Ascending aorta (tissue), 2 donors: ENCODE measurements at regions not wholly inside any gene's neighbourhood (a gene's known extent, or its start where the extent isn't known, plus 50 kb on each side); places are given as distances from the start of the nearest gene placed in this dataset.

Experiments
- DNase-seq, 2 donors: peaks; one replicate each; pipeline ENCODE4 v3.0.0-alpha.2; 2019; ENCODE audit warnings: low spot score in 2 of 2
- H3K27ac ChIP-seq, 2 donors: fragments of 200-600 bp; sonication (generic); one replicate each; pipeline ENCODE4 v1.5.1; 2016 to 2017; ENCODE audit warnings: mild to moderate bottlenecking in 1 of 2
- H3K27me3 ChIP-seq: fragments of 200-600 bp; sonication (generic); one replicate; pipeline ENCODE4 v1.5.1; 2017
- H3K36me3 ChIP-seq, 2 donors: fragments of 200-600 bp; sonication (generic); one replicate each; pipeline ENCODE4 v1.5.1; 2016
- H3K4me1 ChIP-seq, 2 donors: fragments of 200-600 bp; sonication (generic); one replicate each; pipeline ENCODE4 v1.5.1; 2016 to 2017; ENCODE audit warnings: mild to moderate bottlenecking in 1 of 2
- H3K4me3 ChIP-seq, 2 donors: fragments of 200-600 bp; sonication (generic); one replicate each; pipeline ENCODE4 v1.5.1; 2016 to 2017; ENCODE audit warnings: mild to moderate bottlenecking in 1 of 2
- H3K9me3 ChIP-seq, 2 donors: fragments of 200-600 bp; sonication (generic); one replicate each; pipeline ENCODE4 v1.5.1; 2016
- intact Hi-C: fragments of 100-400 bp; cut with DNase I; formaldehyde crosslinking; loops from one replicate; pipeline ENCODE4 v1.15.1; 2023
- TF ChIP-seq, protein P1 (sequence below), 3 experiments: fragments of 200-600 bp in 2 of 3; fragments of 450-650 bp in 1 of 3; sonication (generic) in 2 of 3; IDR thresholded peaks; one replicate each; pipeline ENCODE4 v1.5.1; 2016 to 2019; ENCODE audit warnings: antibody characterized with exemption in 3 of 3, mild to moderate bottlenecking in 1 of 3, moderate library complexity in 1 of 3

DNA sequence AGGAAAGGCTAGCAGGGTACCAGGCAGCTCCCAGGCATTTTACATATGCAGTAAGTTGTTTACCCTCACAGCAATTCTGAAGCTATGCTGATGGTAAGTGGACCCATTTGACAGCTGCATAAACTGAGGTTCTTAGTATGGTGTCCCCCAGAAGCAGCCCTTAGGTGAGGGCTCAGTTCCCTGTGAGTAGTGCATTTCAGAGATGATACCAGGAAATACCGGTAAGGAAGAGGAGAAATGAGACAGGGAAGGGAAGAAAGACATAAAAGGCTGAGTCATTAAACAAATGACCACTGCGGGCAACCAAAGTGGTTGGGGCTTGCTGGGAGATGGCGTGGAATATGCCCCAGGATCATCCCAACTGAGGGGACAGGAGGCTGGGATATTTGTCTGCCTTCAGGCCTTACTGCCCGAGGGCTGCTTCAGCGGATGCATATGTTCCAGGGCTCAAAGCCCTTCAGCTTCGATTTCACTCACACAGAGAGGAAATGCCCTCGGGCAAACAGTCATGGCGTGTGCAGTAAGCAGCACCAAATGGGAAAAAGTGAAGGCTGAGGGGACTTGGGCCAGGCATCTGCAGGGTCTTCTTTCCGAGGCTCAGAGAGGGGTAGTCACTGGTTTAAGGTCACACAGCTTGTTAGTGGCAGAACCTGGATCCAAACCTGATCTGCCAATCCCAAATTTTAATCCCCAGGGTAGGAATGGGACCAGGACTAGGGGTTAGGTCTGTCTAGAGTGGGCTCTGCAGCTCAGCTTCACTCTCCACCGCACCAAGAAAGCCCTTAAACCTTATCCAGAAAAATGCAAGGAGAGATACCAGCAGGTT is 133.7 kb upstream of the RUNX3 start:
- Histone ChIP-seq H3K36me3 (no peaks in the 10 kb centered on the region), H3K27ac (no peak overlapping the region), H3K27me3 (no peaks in the 10 kb centered on the region), H3K9me3 (no peaks in the 10 kb centered on the region), H3K4me1 (no peaks in the 10 kb centered on the region), H3K4me3 (no peak overlapping the region)
- DNase-seq: no peak
- TF ChIP-seq, protein P1, sequence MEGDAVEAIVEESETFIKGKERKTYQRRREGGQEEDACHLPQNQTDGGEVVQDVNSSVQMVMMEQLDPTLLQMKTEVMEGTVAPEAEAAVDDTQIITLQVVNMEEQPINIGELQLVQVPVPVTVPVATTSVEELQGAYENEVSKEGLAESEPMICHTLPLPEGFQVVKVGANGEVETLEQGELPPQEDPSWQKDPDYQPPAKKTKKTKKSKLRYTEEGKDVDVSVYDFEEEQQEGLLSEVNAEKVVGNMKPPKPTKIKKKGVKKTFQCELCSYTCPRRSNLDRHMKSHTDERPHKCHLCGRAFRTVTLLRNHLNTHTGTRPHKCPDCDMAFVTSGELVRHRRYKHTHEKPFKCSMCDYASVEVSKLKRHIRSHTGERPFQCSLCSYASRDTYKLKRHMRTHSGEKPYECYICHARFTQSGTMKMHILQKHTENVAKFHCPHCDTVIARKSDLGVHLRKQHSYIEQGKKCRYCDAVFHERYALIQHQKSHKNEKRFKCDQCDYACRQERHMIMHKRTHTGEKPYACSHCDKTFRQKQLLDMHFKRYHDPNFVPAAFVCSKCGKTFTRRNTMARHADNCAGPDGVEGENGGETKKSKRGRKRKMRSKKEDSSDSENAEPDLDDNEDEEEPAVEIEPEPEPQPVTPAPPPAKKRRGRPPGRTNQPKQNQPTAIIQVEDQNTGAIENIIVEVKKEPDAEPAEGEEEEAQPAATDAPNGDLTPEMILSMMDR (IDR thresholded peaks at IDR 0.05): no peak
- intact Hi-C loops: no loop called here

DNA sequence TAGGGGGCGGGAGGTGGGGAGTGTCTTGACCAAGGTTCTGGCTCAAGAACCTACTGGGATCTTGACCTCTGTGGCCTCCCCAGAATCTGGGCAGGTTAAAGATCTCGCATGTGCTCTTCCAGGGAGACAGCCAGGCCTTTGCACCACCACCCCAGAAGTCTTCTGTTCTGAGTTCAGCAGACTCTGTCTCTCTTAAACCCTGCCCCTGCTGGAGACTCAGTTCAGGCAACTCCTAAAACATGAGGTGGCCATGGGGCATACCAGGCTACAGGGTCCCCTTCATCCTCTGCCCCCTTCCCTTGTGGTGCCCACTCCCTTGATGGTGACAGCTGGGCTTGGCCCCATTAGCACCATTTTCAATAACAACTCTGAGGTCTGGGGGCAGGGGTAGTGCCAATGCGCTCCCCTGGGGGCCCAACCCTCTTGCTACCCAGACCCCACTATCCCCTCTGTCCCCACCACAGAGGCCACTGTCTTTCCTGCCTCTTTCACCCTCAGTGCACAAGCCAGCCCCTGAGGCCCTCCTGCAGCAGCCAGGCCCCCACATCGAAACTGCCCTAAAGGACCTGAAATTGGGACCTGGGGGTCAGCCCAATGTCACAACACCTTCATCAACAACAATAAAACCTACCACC is 132.7 kb upstream of the RUNX3 start:
- Histone ChIP-seq H3K4me3 (no peak overlapping the region), H3K36me3 (no peaks in the 10 kb centered on the region), H3K27me3 (no peaks in the 10 kb centered on the region), H3K4me1 (no peaks in the 10 kb centered on the region), H3K9me3 (no peaks in the 10 kb centered on the region), H3K27ac (no peak overlapping the region)
- TF ChIP-seq, protein P1 (IDR thresholded peaks at IDR 0.05): no peak
- DNase-seq: no peak
- intact Hi-C loops: no loop called here

DNA sequence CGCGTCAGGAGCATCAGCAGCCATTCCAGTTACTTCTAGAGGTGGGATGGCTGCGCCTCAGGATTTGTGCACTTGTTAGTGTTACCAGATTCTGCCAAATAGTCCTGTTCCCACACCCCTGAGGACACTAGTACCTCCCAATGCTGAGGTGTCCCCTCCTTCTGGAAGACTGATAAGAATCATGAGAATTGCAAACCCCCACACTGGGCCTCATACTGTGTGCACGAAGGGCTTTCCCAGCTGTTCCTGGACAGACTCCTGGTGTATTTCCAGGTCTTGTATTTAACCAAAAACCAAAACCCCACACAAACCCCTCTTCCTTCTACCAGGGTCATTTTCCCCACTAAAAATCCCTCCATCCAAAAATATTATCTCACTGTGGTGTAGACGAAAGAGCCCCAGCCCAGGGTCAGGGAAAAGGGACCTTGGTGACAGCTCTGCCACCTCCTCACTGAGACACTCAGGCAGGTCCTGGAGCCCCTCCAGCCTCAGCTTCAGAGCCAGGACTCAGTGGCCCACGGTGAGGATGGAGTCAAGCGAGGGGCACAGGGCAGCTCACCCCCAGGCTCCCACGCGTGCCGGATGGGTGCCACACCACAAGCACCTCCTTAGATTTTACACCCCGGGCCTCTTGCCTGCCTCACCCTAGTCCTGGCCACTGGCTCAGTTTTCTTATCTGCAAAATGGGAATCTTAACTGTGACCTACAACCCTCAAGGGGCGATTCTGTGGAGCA is 131.4 kb upstream of the RUNX3 start:
- intact Hi-C loops: no loop called here
- Histone ChIP-seq H3K4me3 (no peak overlapping the region), H3K36me3 (no peaks in the 10 kb centered on the region), H3K27me3 (no peaks in the 10 kb centered on the region), H3K4me1 (no peaks in the 10 kb centered on the region), H3K9me3 (no peaks in the 10 kb centered on the region), H3K27ac (no peak overlapping the region)
- TF ChIP-seq, protein P1 (IDR thresholded peaks at IDR 0.05): no peak
- no peak for DNase-seq

DNA sequence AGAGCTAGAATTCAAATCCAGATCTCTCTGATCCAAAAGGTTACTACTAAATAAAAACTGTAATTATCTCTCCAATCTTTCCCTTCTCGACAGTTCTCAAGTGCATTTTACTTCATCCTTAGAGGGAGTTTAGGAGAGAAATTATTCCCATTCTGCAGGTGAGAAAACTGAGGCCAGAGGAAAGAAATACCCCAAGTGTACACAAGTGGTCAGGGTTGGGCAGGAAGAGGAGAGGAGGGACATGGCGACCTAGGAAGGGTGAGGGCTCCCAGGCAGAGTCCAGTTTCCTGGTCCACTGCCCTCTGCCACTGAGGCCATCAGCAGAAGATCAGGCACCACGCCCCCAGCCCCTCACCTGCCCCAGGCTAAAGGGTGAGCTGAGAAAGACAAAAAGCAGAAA is 127.1 kb upstream of the RUNX3 start:
- TF ChIP-seq, protein P1 (IDR thresholded peaks at IDR 0.05): no peak
- Histone ChIP-seq H3K36me3 (no peaks in the 10 kb centered on the region), H3K4me3 (no peak overlapping the region), H3K4me1 (no peaks in the 10 kb centered on the region), H3K9me3 (no peaks in the 10 kb centered on the region), H3K27me3 (no peaks in the 10 kb centered on the region), H3K27ac (no peak overlapping the region)
- intact Hi-C loops: no loop called here
- no peak for DNase-seq

DNA sequence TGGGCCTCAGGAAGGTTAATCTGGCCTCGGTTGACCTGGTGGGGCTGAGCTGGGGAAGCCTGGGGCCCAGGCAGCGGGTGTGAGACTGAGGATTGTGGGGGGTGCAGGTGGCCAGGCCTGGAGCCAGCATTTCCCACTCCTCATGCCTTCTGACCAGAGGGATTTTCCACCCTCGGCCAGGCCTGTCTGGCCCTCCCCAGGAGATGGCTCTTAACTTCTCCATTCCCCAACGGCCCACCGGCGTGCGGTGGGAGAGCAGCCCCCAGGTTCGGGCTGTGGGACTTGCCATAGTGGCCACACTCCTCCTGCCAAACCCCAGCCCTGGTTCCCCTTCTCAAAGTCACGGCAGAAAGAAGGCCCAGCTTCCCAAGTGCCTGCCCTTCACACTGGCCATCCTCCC is 126.5 kb upstream of the RUNX3 start:
- intact Hi-C loops: no loop called here
- Histone ChIP-seq H3K36me3 (no peaks in the 10 kb centered on the region), H3K4me1 (no peaks in the 10 kb centered on the region), H3K9me3 (no peaks in the 10 kb centered on the region), H3K27ac (no peak overlapping the region), H3K4me3 (no peak overlapping the region), H3K27me3 (no peaks in the 10 kb centered on the region)
- TF ChIP-seq, protein P1 (IDR thresholded peaks at IDR 0.05): no peak
- DNase-seq: no peak
